Effector CD8-positive, alpha-beta T cell (primary cell): ENCODE measurements at regions not wholly inside any gene's neighbourhood (a gene's known extent, or its start where the extent isn't known, plus 50 kb on each side); places are given as distances from the start of the nearest gene placed in this dataset.

ENCODE experiments used
- DNase-seq: peaks from one replicate; lab custom pipeline; 2025; lab: John Stamatoyannopoulos, UW

- no peak for DNase-seq
These were observed 495.8 kb downstream of the PDCD6IP start for GRCh38 chr3:34294240-34294639.

- DNase-seq = no peak
These were observed 498.4 kb downstream of the PDCD6IP start for GRCh38 chr3:34296796-34297195.

- no peak for DNase-seq
These were observed 500.2 kb downstream of the PDCD6IP start for GRCh38 chr3:34298653-34299052.

DNA sequence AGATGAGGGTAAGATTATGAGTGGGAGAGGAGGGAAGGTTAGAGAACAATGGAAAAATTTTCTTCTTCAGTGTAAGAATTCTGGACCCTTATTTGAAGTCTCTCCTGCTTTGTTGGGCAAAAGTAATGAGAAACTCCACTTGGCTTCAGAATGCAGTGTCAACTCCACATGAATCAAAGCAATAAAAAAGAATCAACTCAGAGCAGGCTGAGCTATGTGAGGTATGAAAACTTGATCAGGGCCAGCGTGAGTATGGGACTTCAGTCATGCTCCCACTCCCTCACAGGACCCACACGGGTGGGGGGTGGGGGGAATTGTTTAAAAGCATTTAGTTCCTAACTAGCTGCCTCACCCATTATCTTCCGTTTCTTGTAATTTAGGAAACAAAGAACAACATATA, 502.2 kb downstream of the PDCD6IP start:
- DNase-seq = no peak

DNA sequence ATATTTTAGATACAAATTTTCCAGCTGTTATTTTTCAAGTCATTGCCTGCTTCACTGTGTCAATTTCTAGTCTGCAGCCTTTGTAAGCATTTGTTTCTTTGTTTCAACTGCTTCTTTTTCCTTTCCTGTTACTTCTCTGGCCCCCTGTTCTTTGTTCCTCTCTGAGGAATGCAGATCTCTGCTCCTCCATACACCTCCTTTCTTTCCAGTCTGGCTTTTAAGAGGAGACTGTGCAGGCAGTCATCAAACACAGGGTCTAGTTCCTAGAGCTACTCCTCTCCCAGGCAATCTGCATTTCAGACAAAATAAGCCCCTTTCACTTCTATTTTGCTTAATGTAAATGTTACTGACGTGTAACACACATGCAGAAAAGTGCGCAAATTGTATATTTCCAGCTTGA, 502.9 kb downstream of the PDCD6IP start:
- DNase-seq = no peak

- no peak for DNase-seq
These were observed 506.8 kb downstream of the PDCD6IP start for GRCh38 chr3:34305266-34305665.

DNA sequence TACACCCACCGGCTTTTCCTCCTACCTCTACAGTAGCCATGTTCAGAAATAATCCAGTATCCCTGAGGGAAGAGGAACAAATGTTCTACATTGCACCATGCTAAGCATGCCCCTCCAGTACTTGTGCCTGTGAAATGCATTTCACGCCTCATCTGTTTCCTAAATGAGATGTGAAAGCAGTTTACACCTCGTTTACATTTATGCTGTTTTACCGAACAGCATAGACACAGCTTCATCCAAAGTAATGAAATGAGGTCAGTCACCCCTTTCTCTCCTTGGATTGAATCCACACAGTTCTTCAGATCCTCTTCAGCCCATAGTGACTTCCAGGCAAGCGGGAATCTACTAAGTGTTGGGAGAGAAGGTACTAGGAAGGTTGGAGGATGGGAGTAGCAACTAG, 514.3 kb downstream of the PDCD6IP start:
- DNase-seq = no peak

- no peak for DNase-seq
These were observed 521.5 kb downstream of the PDCD6IP start for GRCh38 chr3:34319881-34320280.

DNA sequence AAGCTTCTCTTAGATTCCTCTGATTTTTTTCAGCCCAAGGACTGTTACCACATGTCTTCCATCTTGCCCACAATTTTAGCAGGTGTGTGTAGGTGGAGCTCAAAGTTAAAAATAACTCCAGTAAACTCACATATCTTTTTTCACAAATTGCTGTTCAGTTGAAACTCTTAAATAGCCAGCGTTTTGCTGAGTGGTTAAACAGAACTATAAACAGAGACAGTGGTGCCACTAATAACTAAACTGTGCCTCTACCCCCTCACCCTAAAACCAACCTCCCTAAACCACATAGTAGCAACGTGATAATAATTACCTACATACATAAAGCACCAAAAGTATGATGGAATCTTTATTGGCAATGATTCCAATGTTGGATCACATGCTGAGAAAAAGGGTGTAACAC, 525.1 kb downstream of the PDCD6IP start:
- no peak for DNase-seq

DNA sequence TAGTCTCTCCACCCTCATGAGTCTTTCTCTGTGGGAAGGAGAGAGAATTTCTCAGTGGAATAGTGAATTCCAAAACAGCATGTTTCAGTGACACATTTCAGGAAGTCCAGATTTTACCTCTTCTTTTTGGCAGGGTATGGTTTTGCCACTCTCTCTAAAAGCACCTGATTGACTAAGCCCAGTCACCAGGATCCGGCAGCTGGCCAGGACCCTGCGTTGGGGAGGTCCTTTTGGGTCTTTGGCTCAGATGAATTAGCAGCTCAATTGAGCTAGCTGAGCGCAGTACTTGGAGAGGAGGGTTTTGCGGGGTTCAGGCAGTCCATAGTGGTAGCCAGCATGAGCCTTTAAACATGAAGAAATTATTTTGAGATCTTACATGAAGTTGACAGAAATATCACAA, 548.2 kb downstream of the PDCD6IP start:
- DNase-seq = no peak

- DNase-seq = no peak
These were observed 553.7 kb downstream of the PDCD6IP start for GRCh38 chr3:34351882-34352777.

DNA sequence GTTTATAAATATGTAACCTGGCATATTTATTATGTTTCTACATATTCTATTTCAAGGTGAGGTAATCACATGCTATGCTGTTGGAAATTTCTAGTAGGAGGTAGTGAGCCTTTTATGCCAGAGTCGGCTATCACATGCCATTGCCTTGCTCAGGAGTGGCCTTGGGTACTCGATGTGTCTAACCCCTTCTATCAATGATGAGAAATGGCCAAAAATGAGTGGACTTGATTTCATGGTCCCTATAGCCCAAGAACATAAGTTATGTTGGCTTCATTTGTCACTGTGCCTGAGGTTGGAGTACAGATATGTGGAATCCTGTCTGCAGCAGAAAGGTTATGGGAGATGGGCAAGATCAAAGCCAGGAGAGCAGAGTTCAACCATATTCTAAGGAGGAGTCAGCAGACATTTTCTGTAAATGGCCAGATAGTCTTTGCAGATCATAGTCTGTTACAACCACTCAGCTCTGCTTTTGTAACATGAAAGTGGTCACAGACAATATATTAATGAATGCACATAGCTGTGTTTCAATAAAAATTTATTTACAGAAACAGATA, 554.4 kb downstream of the PDCD6IP start:
- no peak for DNase-seq

- no peak for DNase-seq
These were observed 559.0 kb downstream of the PDCD6IP start for GRCh38 chr3:34357461-34357860.

- no peak for DNase-seq
These were observed 560.6 kb downstream of the PDCD6IP start for GRCh38 chr3:34359064-34359463.

GRCh38 chr3:34360713-34361112, 562.3 kb downstream of the PDCD6IP start:
- DNase-seq = no peak

DNA sequence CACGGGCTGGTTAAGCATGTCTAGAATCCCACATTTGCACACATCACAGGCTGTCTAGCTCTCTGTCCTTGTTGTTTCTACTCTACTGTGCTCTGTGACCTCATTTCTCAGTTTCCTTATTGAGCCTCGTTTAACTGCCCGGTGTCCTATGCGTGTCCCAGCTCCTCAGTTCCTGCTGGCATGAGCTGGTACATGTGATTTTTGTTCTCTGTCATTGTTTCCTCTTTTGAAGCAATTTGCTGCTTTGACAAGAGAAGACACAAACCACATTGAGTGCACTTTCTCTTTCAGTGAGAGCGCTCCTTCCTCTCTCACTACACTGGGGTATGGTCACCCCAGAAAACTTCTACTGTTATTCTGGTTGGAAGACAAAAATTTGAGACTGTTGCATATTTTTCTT, 563.5 kb downstream of the PDCD6IP start:
- DNase-seq = no peak

GRCh38 chr3:34362910-34363309, 564.5 kb downstream of the PDCD6IP start:
- DNase-seq = no peak

- no peak for DNase-seq
These were observed 565.5 kb downstream of the PDCD6IP start for GRCh38 chr3:34363881-34364280.

DNA sequence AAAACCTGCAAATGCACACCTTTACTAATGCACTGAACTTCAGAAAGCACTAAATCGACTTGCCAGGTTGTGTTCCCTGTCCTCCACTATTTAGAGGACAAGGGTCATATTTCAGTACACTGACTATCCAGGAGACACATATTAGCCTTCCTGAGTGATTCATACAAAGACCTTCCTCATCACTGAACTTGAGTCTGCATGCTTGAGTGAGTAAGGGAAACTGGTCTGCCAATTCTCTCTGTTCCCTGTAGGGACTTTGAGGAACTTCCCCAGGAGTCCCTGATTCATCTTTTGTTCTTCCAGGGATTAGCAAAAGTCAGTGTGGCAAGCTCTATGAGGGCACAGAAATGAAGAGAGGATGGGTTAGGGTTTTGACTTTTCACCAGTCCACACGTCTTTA, 565.9 kb downstream of the PDCD6IP start:
- DNase-seq = no peak

GRCh38 chr3:34365231-34365630, 566.8 kb downstream of the PDCD6IP start:
- no peak for DNase-seq

DNA sequence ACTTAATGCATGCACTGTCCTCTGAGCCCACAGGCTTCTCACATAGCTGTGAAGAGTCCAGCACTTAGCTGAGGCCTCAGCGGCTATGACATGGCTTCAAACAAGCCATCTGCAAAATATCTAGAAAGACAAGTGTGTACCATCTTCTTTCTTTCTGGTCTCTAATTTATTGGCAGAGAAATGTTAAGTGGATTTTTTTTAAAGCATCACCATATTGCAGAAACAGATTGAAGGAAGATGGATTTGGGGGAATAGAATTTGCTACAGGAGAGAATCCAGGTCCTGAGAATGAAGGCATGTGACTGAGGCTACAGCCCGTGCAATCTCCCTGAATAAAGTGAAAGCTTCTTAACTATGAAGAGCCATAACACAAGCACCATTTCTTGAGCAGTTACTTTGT, 567.3 kb downstream of the PDCD6IP start:
- no peak for DNase-seq

DNA sequence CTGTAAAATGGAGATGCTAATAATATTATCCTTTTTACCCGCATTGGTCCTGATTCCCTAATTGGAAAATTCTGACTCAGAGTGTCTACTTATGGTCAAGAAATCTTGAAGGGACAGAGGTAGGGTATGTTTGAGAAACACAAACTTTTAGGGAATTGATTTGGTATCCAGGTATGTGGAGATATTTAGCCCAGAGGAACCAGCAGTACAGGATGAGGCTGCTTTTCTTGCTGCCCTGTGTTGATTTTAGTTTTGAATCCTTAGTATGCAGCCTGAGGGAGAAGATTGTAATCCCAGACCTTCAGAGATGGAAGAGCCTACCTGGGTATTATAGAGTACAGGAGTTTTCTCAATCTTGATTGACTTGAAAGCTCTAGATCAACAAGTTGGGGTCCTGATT, 569.1 kb downstream of the PDCD6IP start:
- DNase-seq = no peak

DNA sequence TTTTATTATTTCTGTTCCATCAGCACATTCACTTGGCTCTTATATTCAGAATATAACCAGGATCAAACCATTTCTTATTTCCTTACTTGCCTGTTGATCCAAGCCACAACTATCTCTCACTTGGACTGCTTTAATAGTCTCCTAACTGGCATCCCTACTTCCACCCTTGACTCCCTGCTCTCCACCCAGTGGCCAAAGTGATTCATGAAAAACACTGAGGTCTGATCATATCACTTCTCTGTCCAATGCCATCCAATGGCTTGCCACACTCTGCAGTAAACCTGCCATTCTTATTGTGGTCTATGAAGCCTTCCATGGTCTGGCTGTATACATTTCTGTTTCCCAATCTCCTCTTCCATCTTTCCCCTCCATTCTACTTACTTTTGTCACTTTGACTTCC, 576.1 kb downstream of the PDCD6IP start:
- DNase-seq = no peak

GRCh38 chr3:34376691-34377090, 578.3 kb downstream of the PDCD6IP start:
- no peak for DNase-seq
